CD1c-positive myeloid dendritic cell (primary cell): ENCODE measurements at regions not wholly inside any gene's neighbourhood (a gene's known extent, or its start where the extent isn't known, plus 50 kb on each side); places are given as distances from the start of the nearest gene placed in this dataset.
"Not testable (repeated sequence)": the region's sequence is repeated elsewhere in the genome, so short reads cannot be mapped to it uniquely, and the experiment has no call there.

Experiments
- DNase-seq: peaks from one replicate; pipeline ENCODE4 v3.0.0-alpha.2; 2016; ENCODE audit errors: extremely low spot score

GRCh38 chr18:57882465-57882864 is 79.3 kb upstream of the ATP8B1 start:
- no peak for DNase-seq

DNA sequence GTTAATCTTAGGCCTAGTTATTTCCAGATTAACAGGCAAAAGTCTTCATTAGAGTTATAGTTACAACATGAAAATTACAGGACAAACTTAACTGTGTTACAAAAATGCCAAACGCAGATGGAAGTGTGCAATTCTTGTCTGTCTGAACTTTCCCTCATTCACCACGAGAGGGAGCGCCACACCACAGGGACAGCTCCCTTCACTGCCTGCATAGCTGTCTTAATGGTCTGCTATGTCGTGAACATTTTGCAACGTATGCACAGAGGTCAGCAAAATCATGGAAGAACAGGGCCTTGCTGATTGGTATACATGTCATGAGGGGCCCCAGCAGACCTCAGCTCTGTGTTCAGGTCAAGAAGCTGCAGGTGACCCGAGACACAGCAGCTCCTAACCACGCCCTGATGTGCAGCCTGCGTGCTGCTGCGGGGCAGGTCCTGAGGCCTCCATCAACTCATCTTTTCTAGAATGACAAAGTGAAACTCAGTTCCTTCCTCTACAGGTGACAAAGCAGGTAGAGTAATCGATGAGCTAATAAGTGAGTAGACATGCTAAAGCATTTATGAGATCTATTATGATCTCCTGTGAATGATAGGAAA is 78.8 kb upstream of the ATP8B1 start:
- DNase-seq = peak; percentile 72

DNA sequence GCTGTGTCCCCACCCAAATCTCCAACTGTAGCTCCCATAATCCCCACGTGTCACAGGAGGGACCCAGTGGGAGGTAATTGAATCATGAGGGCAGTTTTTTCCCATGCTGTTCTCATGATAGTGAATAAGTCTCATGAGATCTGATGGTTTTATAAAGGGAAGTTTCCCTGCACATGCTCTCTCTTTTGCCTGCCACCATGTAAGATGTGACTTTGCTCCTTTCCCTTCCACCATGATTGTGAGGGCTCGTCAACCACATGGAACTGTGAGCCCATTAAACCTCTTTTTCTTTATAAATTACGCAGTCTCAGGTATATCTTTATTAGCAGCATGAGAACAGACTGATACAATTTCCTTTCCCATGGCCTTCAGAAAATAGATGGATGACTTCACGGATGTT is 76.8 kb upstream of the ATP8B1 start:
- DNase-seq = not testable (repeated sequence)

GRCh38 chr18:57869221-57869620 is 66.1 kb upstream of the ATP8B1 start:
- no peak for DNase-seq

DNA sequence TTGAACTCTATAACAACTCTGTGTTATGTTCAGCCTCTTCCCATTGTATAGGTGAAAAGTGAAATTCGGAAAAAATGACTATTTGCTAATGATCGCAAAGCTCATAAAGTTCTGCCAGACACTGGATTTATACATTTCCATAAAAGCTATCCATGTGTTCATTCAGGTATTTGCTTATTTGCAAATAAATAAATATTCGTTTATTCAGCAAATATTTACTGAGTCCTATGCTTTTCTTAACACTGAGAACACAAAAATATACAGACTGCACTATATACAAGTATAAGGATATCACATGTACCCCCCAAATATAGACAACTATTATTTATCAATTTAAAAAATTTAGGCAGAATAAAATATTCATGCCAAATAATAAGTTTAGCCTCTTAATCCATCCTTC is 63.2 kb upstream of the ATP8B1 start:
- no peak for DNase-seq

GRCh38 chr18:57864615-57865121 is 61.6 kb upstream of the ATP8B1 start:
- DNase-seq = no peak

DNA sequence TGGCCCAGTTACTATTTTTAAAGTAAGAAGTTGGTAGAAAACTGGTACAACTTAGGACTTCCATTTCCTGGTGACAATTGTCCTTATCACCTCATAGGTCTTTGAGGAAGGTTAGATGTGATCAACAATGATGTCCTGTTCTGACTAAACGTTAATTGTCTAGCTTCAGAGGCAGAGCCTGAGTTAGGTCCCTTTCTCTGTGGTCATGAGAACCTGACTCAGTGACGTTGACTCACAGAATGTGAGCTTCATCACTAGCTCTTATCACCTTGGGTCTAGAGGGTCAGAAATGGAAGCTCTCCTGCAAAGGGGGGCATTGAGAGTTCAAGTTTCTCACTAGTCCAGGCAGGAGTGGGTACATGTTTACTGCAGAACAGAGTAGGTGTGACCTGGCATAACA is 60.6 kb upstream of the ATP8B1 start:
- DNase-seq = no peak

DNA sequence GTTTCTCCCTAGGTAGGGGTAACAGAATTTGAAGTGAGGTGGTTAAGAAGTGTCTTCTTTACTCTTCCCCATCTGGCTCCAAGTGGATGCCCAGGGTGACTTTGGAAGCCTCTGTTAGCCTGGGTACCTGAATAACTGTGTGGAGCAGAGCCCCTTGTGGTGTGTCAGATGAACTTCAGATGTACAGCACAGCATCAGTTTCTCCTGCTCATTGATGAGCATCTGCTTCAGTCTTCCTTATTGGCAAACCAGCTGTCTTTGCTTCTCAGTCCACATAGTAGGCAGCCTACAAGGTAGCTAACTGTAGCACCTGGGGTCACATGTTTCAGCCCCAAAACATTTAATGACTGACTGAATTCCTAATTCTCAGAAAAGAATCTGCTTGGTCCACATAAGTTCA is 56.2 kb upstream of the ATP8B1 start:
- peak; percentile 31 for DNase-seq

DNA sequence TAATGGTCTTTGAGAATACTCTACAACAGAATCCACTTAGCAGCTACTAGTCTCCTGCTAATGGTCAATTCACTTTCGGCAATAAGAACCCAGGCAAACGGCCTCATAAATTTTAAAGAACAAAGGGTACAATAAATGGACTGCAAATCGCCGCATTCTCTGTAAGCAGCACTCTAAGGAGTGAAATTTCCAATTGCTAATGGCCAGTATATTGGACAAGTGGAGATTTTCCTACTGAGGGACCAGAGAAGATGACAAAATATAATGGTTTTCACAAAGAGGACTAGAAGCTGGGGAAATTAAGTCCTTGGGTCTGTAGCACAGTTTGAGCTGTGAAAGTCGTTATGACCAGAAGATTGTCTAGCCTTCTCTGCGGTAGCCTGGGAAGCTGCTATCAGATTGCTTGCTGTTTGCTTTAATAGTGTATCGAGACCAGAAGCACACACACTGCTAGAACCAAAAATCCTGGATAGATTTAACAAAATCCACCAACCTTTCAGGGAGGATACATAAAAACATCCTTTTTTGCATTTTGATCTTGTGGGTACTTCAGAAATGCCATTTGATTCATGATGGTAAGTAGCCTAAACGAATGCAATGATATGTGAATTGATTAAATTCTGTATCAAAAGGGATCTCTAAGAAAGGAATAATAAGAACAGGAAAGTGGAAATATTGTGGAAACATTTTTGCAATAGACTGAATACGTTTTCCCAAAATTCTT is 53.6 kb upstream of the ATP8B1 start:
- DNase-seq = no peak

- DNase-seq = no peak
Observed at GRCh38 chr18:57856128-57856527, 53.0 kb upstream of the ATP8B1 start.

DNA sequence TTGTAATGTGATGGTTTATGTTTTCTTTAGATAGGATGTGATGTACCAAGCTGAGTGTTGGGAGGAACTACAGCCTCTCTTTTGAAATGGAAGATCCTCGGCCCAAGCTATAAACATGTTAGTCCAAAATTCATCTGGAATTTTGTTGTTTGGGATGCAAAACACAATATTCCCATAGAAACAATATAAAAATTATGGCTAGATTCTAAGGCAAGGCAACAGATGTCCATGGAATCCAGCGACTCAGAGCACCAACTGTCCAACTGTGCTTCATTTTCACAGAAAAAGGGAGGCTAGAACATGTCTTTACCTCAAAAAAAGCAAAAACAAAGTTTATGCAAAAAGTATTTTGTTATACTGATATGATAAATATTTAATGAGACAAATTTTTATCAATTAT is 52.4 kb upstream of the ATP8B1 start:
- no peak for DNase-seq

GRCh38 chr18:57854726-57855125 is 51.6 kb upstream of the ATP8B1 start:
- no peak for DNase-seq

- no peak for DNase-seq
Observed at GRCh38 chr18:57853864-57854263, 50.7 kb upstream of the ATP8B1 start.

DNA sequence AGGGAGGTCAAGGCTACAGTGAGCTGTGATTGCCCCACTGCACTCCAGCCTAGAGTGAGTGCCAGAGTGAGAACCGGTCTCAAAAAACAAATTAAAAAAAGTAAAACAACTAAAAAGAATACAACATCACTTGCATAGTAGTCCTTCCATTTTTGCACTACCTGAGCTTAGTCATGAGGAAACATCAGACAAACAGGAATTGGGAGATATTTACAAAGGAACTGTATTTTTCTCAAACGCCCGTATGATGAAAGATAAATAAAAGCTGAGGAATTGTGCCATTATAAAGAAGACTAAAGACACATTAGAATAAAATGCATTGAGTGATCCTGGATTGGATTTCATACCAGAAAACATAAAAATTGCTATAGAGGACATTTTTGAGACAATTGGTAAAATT is 50.0 kb upstream of the ATP8B1 start:
- DNase-seq = no peak
